ENCODE measurements at regions not wholly inside any gene's neighbourhood (a gene's known extent, or its start where the extent isn't known, plus 50 kb on each side); places are given as distances from the start of the nearest gene placed in this dataset.

DNA sequence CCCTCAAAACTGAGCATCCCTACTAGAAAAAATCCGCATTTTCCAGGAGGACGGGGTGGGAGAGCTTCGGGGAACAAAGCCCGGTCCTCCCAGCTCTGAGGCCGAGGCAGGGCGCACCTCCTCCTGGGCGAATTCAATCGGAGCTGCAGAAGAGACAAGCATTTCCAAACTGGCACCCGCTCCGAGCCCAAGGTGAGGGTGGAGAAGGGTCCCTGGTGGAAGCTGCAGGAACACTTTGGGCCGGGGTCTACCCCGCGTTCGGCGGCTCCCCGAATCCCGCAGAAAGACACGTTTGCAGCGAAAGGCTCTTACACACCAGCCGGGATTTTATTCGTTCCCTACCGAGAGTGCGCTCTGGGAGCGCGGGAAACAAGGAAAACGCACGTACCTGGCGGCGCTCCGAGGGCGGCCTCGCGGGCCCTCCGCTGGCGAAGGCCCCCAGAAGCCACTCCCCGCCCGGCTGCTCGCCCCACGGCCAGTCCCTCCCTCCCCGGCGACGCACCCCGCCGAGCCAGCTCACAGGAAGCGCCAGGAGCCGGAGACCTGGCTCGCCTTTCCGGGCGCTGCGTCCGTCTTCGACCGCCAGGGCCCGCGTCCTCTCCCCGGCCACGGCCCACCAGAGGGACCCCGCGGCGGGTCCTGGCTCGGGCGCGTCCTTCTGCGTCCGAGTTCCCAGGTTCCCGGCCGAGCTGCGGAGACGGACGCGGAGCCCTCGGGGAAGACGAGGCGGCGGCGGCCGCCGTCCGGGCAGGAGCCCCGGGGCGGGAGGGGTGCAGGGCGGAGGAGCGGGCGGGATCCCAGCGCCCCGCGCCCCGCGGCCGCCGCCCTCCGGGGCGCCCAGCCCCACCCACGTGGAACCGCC lies 49.8 kb upstream of the BAHCC1 start:
- DNase-seq = peak; percentile 64
